Tibial nerve (tissue), 4 donors: ENCODE measurements at regions not wholly inside any gene's neighbourhood (a gene's known extent, or its start where the extent isn't known, plus 50 kb on each side); places are given as distances from the start of the nearest gene placed in this dataset.

Experiments used
- DNase-seq, 2 donors: peaks; one replicate each; pipeline ENCODE4 v3.0.0-alpha.2; 2019; ENCODE audit warnings: low spot score in 2 of 2
- H3K27ac ChIP-seq, 4 donors: fragments of 200-600 bp; sonication (generic) in 3 of 4; one replicate each; pipeline ENCODE4 v1.5.1; 2017 to 2019; ENCODE audit warnings: mild to moderate bottlenecking in 1 of 4
- H3K27me3 ChIP-seq, 2 donors: fragments of 200-600 bp; sonication (generic) in 1 of 2; one replicate each; pipeline versions ENCODE4 v1.5.1 to v1.6.0; 2017 to 2019
- H3K36me3 ChIP-seq, 3 donors: fragments of 200-600 bp; sonication (generic); one replicate each; pipeline ENCODE4 v1.5.1; 2018 to 2019
- H3K4me1 ChIP-seq, 4 donors: fragments of 200-600 bp; sonication (generic) in 3 of 4; one replicate each; pipeline ENCODE4 v1.5.1; 2017 to 2019
- H3K4me3 ChIP-seq, 4 donors: fragments of 200-600 bp; sonication (generic) in 3 of 4; one replicate each; pipeline ENCODE4 v1.5.1; 2017 to 2019; ENCODE audit warnings: mild to moderate bottlenecking in 1 of 4, moderate library complexity in 1 of 4
- H3K9me3 ChIP-seq, 4 donors: fragments of 200-600 bp; sonication (generic) in 3 of 4; one replicate each; pipeline ENCODE4 v1.5.1; 2017 to 2019
- CTCF ChIP-seq, 5 experiments: fragments of 200-600 bp in 3 of 5; fragments of 450-650 bp in 2 of 5; sonication (generic) in 3 of 5; IDR thresholded peaks; one replicate each; pipeline ENCODE4 v1.5.1; 2016 to 2019; ENCODE audit warnings: antibody characterized with exemption in 5 of 5, mild to moderate bottlenecking in 3 of 5, moderate library complexity in 2 of 5
- EP300 ChIP-seq, 2 donors: sonication (generic); formaldehyde crosslinking; IDR thresholded peaks; one replicate each; pipeline ENCODE4 v1.6.1; 2017; ENCODE audit warnings: antibody characterized with exemption in 2 of 2, mild to moderate bottlenecking in 1 of 2
- POLR2A ChIP-seq, 2 donors: fragments of 450-650 bp; IDR thresholded peaks; one replicate each; pipeline ENCODE4 v1.6.1; 2017; ENCODE audit warnings: antibody characterized with exemption in 2 of 2, mild to moderate bottlenecking in 2 of 2, moderate library complexity in 2 of 2
- WGBS, 2 donors: methylation state at CpG; one replicate each; pipeline ENCODE4 v1.1.5; 2018; 5-methylcytosine and 5-hydroxymethylcytosine counted together

GRCh38 chr11:97015327-97015726 is 625.5 kb downstream of the JRKL start:
- no peak for TF ChIP-seq CTCF (IDR thresholded peaks at IDR 0.05)
- no peak for TF ChIP-seq POLR2A (IDR thresholded peaks at IDR 0.05)
- TF ChIP-seq EP300 (IDR thresholded peaks at IDR 0.05), result no peak

GRCh38 chr11:97019305-97019704 is 629.5 kb downstream of the JRKL start:
- H3K9me3 ChIP-seq, result no peaks in the 10 kb centered on the region

More at GRCh38 chr11:97015327-97015726, 625.5 kb downstream of the JRKL start:
- Histone ChIP-seq H3K9me3 (no peaks in the 10 kb centered on the region), H3K36me3 (no peaks in the 10 kb centered on the region), H3K27ac (no peak overlapping the region), H3K4me3 (no peak overlapping the region), H3K27me3 (no peaks in the 10 kb centered on the region), H3K4me1 (no peaks in the 10 kb centered on the region)
- WGBS, 2 donors, result 82 to 96% methylated on average over 2 of the region's 2 CpGs
- DNase-seq, result no peak

GRCh38 chr11:97019754-97020153 is 629.9 kb downstream of the JRKL start:
- Histone ChIP-seq H3K4me1 (no peaks in the 10 kb centered on the region), H3K36me3 (no peaks in the 10 kb centered on the region)
- TF ChIP-seq CTCF (IDR thresholded peaks at IDR 0.05), result no peak

More at GRCh38 chr11:97019305-97019704, 629.5 kb downstream of the JRKL start:
- TF ChIP-seq POLR2A (IDR thresholded peaks at IDR 0.05) (no peak), EP300 (IDR thresholded peaks at IDR 0.05) (no peak), CTCF (IDR thresholded peaks at IDR 0.05) (no peak)
- 92 to 94% methylated on average over 3 of the region's 3 CpGs for WGBS, 2 donors
- H3K4me1 ChIP-seq, result no peaks in the 10 kb centered on the region
- no peak for DNase-seq
- H3K27me3 ChIP-seq, result no peaks in the 10 kb centered on the region
- no peak overlapping the region for H3K27ac ChIP-seq
- H3K36me3 ChIP-seq, result no peaks in the 10 kb centered on the region
- no peak overlapping the region for H3K4me3 ChIP-seq

GRCh38 chr11:97022955-97023354 is 633.1 kb downstream of the JRKL start:
- no peak overlapping the region for H3K27ac ChIP-seq
- H3K4me3 ChIP-seq, result no peak overlapping the region
- no peaks in the 10 kb centered on the region for H3K27me3 ChIP-seq
- TF ChIP-seq POLR2A (IDR thresholded peaks at IDR 0.05) (no peak), CTCF (IDR thresholded peaks at IDR 0.05) (no peak), EP300 (IDR thresholded peaks at IDR 0.05) (no peak)
- no peak for DNase-seq
- 72 to 92% methylated on average over 2 of the region's 2 CpGs for WGBS, 2 donors
- no peaks in the 10 kb centered on the region for H3K4me1 ChIP-seq
- peaks cover 0 to 5% (median 2%) of the 10 kb centered on the region in 4 donors for H3K9me3 ChIP-seq
- no peaks in the 10 kb centered on the region for H3K36me3 ChIP-seq

More at GRCh38 chr11:97019754-97020153, 629.9 kb downstream of the JRKL start:
- Histone ChIP-seq H3K4me3 (no peak overlapping the region), H3K27me3 (no peaks in the 10 kb centered on the region), H3K27ac (no peak overlapping the region), H3K9me3 (no peaks in the 10 kb centered on the region)
- no peak for DNase-seq

GRCh38 chr11:97028836-97029406 is 639.1 kb downstream of the JRKL start:
- TF ChIP-seq CTCF (IDR thresholded peaks at IDR 0.05) (no peak), EP300 (IDR thresholded peaks at IDR 0.05) (no peak), POLR2A (IDR thresholded peaks at IDR 0.05) (no peak)
- H3K9me3 ChIP-seq, result peaks cover 0 to 5% (median 2%) of the 10 kb centered on the region in 4 donors

More at GRCh38 chr11:97028836-97029406, 639.1 kb downstream of the JRKL start:
- WGBS, 2 donors, result 94 to 100% methylated on average over 1 of the region's 1 CpG
- DNase-seq, result no peak
- Histone ChIP-seq H3K4me3 (no peak overlapping the region), H3K4me1 (no peaks in the 10 kb centered on the region), H3K27me3 (no peaks in the 10 kb centered on the region), H3K36me3 (no peaks in the 10 kb centered on the region), H3K27ac (no peak overlapping the region)
